ENCODE measurements at regions not wholly inside any gene's neighbourhood (a gene's known extent, or its start where the extent isn't known, plus 50 kb on each side); places are given as distances from the start of the nearest gene placed in this dataset.

GRCh38 chr3:177470197-177470941, 273.1 kb upstream of the TBL1XR1 start:
- TF ChIP-seq CTCF (IDR thresholded peaks at IDR 0.05 in 8 of 11, conservative IDR thresholded peaks at IDR 0.05 in 3 of 11) (no peak), POLR2A (IDR thresholded peaks at IDR 0.05) (no peak)

Data from spleen (tissue), 7 donors.